Caco-2 (cell line): ENCODE measurements at regions not wholly inside any gene's neighbourhood (a gene's known extent, or its start where the extent isn't known, plus 50 kb on each side); places are given as distances from the start of the nearest gene placed in this dataset.

Experiments used
- BruUV-seq: library from RNA; stranded (reverse); fragments of 400-500 nt; replicated peaks from 2 replicates; lab custom pipeline; 2021; lab: Mats Ljungman, UMichigan
- CTCF ChIA-PET: fragments of 300-600 bp; sonication (Branson Sonifier 250); formaldehyde crosslinking; loops from one replicate; lab custom pipeline; 2022; ENCODE audit warnings: antibody characterized with exemption; lab: Charles Lee
- POLR2A ChIA-PET: fragments of 300-600 bp; sonication (Branson Sonifier 250); formaldehyde crosslinking; loops from one replicate; lab custom pipeline; 2022; ENCODE audit warnings: antibody characterized with exemption; lab: Charles Lee
- DNase-seq, 2 experiments: peaks; one replicate each; pipeline versions ENCODE4 v3.0.0 to v3.0.0-alpha.2; 2020 to 2022
- H3K27me3 ChIP-seq: replicated peaks from 2 replicates; pipeline ENCODE4 v1.6.0; 2011; ENCODE audit warnings: low read length; ENCODE audit not compliant: control insufficient read depth, insufficient read depth
- H3K36me3 ChIP-seq: 2 replicates; pipeline ENCODE4 v1.5.1; 2011; ENCODE audit warnings: low read length; ENCODE audit not compliant: control insufficient read depth, insufficient read depth
- H3K4me1 ChIP-seq: fragments of 250-450 bp; sonication (Bioruptor Pico); 2 replicates; pipeline ENCODE4 v1.5.1; 2020; ENCODE audit warnings: mild to moderate bottlenecking
- H3K4me3 ChIP-seq: 2 replicates; pipeline ENCODE4 v1.5.1; 2011; ENCODE audit warnings: low read depth, mild to moderate bottlenecking, control low read depth, low read length
- H3K9me3 ChIP-seq: fragments of 250-450 bp; sonication (Bioruptor Pico); 2 replicates; pipeline ENCODE4 v1.5.1; 2020; ENCODE audit warnings: mild to moderate bottlenecking, moderate library complexity
- H3K27ac Mint-ChIP-seq: one replicate; pipeline ENCODE4 v1.8.0; 2022; ENCODE audit warnings: mixed read lengths; ENCODE audit not compliant: unreplicated experiment
- H3K27me3 Mint-ChIP-seq: one replicate; pipeline ENCODE4 v1.8.0; 2022; ENCODE audit warnings: mixed read lengths; ENCODE audit not compliant: insufficient read depth, unreplicated experiment
- H3K36me3 Mint-ChIP-seq: one replicate; pipeline ENCODE4 v1.8.0; 2022; ENCODE audit warnings: mild to moderate bottlenecking, mixed read lengths; ENCODE audit not compliant: insufficient read depth, unreplicated experiment
- H3K4me1 Mint-ChIP-seq: one replicate; pipeline ENCODE4 v1.8.0; 2022; ENCODE audit warnings: low read depth, mixed read lengths; ENCODE audit not compliant: unreplicated experiment
- H3K4me3 Mint-ChIP-seq: one replicate; pipeline ENCODE4 v1.8.0; 2022; ENCODE audit warnings: mild to moderate bottlenecking, moderate library complexity, mixed read lengths; ENCODE audit not compliant: unreplicated experiment
- H3K9me3 Mint-ChIP-seq: one replicate; pipeline ENCODE4 v1.8.0; 2022; ENCODE audit warnings: mixed read lengths; ENCODE audit not compliant: unreplicated experiment
- intact Hi-C: fragments of 100-400 bp; cut with micrococcal nuclease; formaldehyde crosslinking; loops from one replicate; pipeline ENCODE4 v1.10.0; 2022; ENCODE audit not compliant: unreplicated experiment
- TF ChIP-seq, protein P1 (sequence below), 2 experiments: fragments of 200-600 bp in 1 of 2; IDR thresholded peaks; 1 replicate in 1 of 2; 2 replicates in 1 of 2; pipeline versions ENCODE4 v1.5.1 to v1.8.0; 2011 to 2022; ENCODE audit warnings: antibody characterized with exemption in 1 of 2, control low read depth in 1 of 2, inconsistent platforms in 1 of 2, low read depth in 1 of 2, low read length in 1 of 2, mild to moderate bottlenecking in 1 of 2, moderate library complexity in 1 of 2; ENCODE audit not compliant: insufficient read depth in 1 of 2, severe bottlenecking in 1 of 2, unreplicated experiment in 1 of 2

DNA sequence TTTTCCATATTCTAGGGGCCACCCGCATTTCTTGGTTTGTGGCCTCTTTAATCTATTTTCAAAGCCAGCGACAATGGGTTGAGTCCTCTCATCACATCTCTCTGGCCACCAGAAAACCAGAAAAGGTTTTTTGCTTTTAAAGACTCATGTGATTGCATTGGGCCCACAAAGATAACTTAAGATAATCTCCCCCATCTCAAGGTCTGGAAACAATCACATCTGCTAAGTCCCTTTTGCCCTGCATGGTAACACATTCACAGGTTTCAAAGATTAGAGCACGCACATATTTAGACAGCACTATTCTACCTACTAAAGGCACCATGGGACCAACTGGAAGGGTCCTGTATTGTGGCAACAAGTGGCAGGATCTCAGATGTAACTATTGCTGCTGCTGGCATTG is 147.0 kb upstream of the MIR17HG start:
- Mint-ChIP-seq H3K4me3 (no peak overlapping the region), H3K9me3 (no peaks in the 10 kb centered on the region), H3K4me1 (peaks cover 20% of the 10 kb centered on the region), H3K36me3 (no peaks in the 10 kb centered on the region), H3K27me3 (no peaks in the 10 kb centered on the region), H3K27ac (no peak overlapping the region)
- H3K27me3 ChIP-seq: peaks cover 2% of the 10 kb centered on the region; the same call in 1 of the 2 replicates
- CTCF ChIA-PET: no interaction called here
- no peak overlapping the region for H3K4me3 ChIP-seq
- TF ChIP-seq, protein P1, sequence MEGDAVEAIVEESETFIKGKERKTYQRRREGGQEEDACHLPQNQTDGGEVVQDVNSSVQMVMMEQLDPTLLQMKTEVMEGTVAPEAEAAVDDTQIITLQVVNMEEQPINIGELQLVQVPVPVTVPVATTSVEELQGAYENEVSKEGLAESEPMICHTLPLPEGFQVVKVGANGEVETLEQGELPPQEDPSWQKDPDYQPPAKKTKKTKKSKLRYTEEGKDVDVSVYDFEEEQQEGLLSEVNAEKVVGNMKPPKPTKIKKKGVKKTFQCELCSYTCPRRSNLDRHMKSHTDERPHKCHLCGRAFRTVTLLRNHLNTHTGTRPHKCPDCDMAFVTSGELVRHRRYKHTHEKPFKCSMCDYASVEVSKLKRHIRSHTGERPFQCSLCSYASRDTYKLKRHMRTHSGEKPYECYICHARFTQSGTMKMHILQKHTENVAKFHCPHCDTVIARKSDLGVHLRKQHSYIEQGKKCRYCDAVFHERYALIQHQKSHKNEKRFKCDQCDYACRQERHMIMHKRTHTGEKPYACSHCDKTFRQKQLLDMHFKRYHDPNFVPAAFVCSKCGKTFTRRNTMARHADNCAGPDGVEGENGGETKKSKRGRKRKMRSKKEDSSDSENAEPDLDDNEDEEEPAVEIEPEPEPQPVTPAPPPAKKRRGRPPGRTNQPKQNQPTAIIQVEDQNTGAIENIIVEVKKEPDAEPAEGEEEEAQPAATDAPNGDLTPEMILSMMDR (IDR thresholded peaks at IDR 0.05; ENCODE audit: insufficient read depth in 1 of 2, low read depth in 1 of 2, low read length in 1 of 2, severe bottlenecking in 1 of 2, unreplicated experiment in 1 of 2): no peak
- intact Hi-C loops: no loop called here
- no peaks in the 10 kb centered on the region for H3K9me3 ChIP-seq
- DNase-seq: no peak
- BruUV-seq: no TSS peak
- peaks cover 17% of the 10 kb centered on the region for H3K4me1 ChIP-seq
- POLR2A ChIA-PET: no interaction called here
- no peaks in the 10 kb centered on the region for H3K36me3 ChIP-seq

DNA sequence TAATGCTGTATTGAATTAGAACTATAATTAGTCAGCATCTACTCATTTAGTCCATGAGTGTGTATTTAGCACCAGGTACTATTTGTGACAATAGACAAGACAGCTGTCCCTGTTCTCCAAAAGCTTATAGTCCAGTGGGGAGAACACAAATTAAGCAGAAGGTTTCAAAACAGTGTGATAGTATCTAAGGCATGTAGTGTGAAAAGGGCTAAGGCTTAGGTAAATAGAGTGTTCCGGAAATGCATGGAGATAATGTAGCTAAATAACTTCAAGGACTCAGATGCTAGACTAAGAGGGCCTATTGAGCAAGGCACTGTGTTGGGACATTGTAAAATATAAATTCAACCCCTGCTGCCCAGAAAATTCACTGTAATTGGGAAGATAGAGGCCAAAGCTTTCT is 144.1 kb upstream of the MIR17HG start:
- Histone ChIP-seq H3K4me3 (no peak overlapping the region), H3K27me3 (no peaks in the 10 kb centered on the region), H3K36me3 (no peaks in the 10 kb centered on the region), H3K4me1 (peaks cover 17% of the 10 kb centered on the region), H3K9me3 (no peaks in the 10 kb centered on the region)
- POLR2A ChIA-PET: no interaction called here
- BruUV-seq: no TSS peak
- H3K36me3 Mint-ChIP-seq: no peaks in the 10 kb centered on the region
- intact Hi-C loops: loop anchor here (1.0 kb wide), 2 partner anchors 10 to 21 kb away; no protein-coding TSS in a partner anchor
- H3K4me1 Mint-ChIP-seq: peaks cover 26% of the 10 kb centered on the region
- H3K27ac Mint-ChIP-seq: peak overlapping the region; percentile 48
- DNase-seq: no peak
- H3K4me3 Mint-ChIP-seq: no peak overlapping the region
- TF ChIP-seq, protein P1 (IDR thresholded peaks at IDR 0.05; ENCODE audit: insufficient read depth in 1 of 2, low read depth in 1 of 2, low read length in 1 of 2, severe bottlenecking in 1 of 2, unreplicated experiment in 1 of 2): no peak
- H3K9me3 Mint-ChIP-seq: no peaks in the 10 kb centered on the region
- CTCF ChIA-PET: interaction anchor here (0.6 to 1.2 kb wide), 5 partner anchors 9 to 579 kb away, joined by 3 to 6 read pairs (median 3); no protein-coding TSS in a partner anchor
- H3K27me3 Mint-ChIP-seq: no peaks in the 10 kb centered on the region

DNA sequence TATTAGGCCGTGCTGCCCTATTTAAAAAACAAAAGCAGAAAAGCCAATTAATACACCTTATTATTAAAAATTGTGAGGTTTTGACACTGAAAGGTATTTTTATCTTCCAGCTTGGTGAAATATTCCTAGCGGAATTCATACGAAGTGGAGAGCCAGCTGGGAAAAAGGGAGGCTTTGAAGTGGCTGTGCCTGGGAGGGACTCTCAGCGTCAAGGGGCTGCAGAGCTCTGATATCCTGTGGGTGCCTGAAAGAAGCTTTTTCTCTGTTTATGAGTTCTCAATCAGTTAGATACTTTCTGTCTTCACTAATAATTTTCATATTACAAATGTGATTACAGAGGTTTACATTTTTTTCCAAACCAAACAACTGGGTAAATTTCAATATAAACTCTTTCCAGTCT is 140.2 kb upstream of the MIR17HG start:
- peaks cover 20% of the 10 kb centered on the region for H3K4me1 Mint-ChIP-seq
- H3K27me3 Mint-ChIP-seq: peaks cover 4% of the 10 kb centered on the region
- H3K9me3 Mint-ChIP-seq: no peaks in the 10 kb centered on the region
- no TSS peak for BruUV-seq
- Histone ChIP-seq H3K27me3 (no peaks in the 10 kb centered on the region), H3K4me1 (peaks cover 17% of the 10 kb centered on the region), H3K36me3 (no peaks in the 10 kb centered on the region), H3K9me3 (no peaks in the 10 kb centered on the region), H3K4me3 (no peak overlapping the region)
- TF ChIP-seq, protein P1 (IDR thresholded peaks at IDR 0.05; ENCODE audit: insufficient read depth in 1 of 2, low read depth in 1 of 2, low read length in 1 of 2, severe bottlenecking in 1 of 2, unreplicated experiment in 1 of 2): no peak
- ChIA-PET CTCF (no interaction called here), POLR2A (no interaction called here)
- intact Hi-C loops: no loop called here
- no peaks in the 10 kb centered on the region for H3K36me3 Mint-ChIP-seq
- DNase-seq: no peak
- no peak overlapping the region for H3K27ac Mint-ChIP-seq
- H3K4me3 Mint-ChIP-seq: no peak overlapping the region
